Activated T-cell treated with anti-CD3 and anti-CD28 coated beads, Interleukin-2, amount 50 U/mL, for 72 hours (primary cell): ENCODE measurements at regions not wholly inside any gene's neighbourhood (a gene's known extent, or its start where the extent isn't known, plus 50 kb on each side); places are given as distances from the start of the nearest gene placed in this dataset.
"Not testable (repeated sequence)": the region's sequence is repeated elsewhere in the genome, so short reads cannot be mapped to it uniquely, and the experiment has no call there.

ENCODE experiments used
- ATAC-seq, 2 donors: fragments of 150-1000 bp; cut with Tn5 transposase; replicated peaks in 1 of 2; 2 replicates each; pipeline ENCODE4 v1.10.0; 2021; ENCODE audit warnings: moderate library complexity in 2 of 2, mild to moderate bottlenecking in 1 of 2
- DNase-seq, 2 donors: peaks; one replicate each; pipeline ENCODE4 v3.0.0; 2021 to 2022; ENCODE audit warnings: mixed read lengths in 1 of 2
- H3K27ac Mint-ChIP-seq: one replicate; pipeline ENCODE4 v1.8.0; 2022; ENCODE audit warnings: mild to moderate bottlenecking, moderate library complexity, mixed read lengths
- H3K27me3 Mint-ChIP-seq: one replicate; pipeline ENCODE4 v1.8.0; 2022; ENCODE audit warnings: low read depth, mixed read lengths
- H3K36me3 Mint-ChIP-seq, 2 donors: one replicate each; pipeline ENCODE4 v1.8.0; 2022; ENCODE audit warnings: mixed read lengths in 2 of 2, mild to moderate bottlenecking in 1 of 2; ENCODE audit not compliant: insufficient read depth in 2 of 2
- H3K4me1 Mint-ChIP-seq: one replicate; pipeline ENCODE4 v1.8.0; 2022; ENCODE audit warnings: low read depth, mixed read lengths
- H3K4me3 Mint-ChIP-seq, 2 donors: one replicate each; pipeline ENCODE4 v1.8.0; 2022; ENCODE audit warnings: mild to moderate bottlenecking in 2 of 2, mixed read lengths in 2 of 2, moderate library complexity in 2 of 2
- H3K9me3 Mint-ChIP-seq, 2 donors: one replicate each; pipeline ENCODE4 v1.8.0; 2022; ENCODE audit warnings: mixed read lengths in 2 of 2

DNA sequence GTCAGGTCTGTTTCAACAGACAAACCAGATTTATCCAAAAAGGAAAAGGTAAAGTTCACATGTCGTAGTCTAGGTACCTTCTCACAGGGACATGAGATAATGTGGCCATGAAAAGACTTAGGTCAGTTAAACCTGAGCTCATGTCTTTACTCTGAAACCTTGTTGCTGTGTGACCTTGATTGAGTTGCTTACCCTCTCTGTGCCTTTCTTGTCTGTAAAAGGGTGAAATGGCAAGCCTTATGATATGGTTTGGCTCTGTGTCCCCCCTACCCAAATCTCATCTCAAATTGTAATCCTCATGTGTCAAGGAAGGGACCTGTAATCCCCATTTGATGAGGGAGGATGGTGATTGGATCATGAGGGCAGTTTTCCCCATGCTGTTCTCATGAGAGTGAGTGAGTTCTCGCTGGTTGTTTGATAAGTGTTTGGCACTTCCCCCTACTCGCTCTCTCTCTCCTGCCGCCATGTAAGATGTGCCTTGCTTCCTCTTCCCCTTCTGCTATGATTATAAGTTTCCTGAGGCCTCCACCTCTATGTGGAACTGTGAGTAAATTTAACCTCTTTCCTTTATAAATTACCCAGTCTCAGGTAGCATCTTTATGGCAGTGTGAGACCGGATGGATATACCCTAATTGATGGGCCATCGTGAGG is 299.8 kb downstream of the ADGRD1 start:
- ATAC-seq: no peak

DNA sequence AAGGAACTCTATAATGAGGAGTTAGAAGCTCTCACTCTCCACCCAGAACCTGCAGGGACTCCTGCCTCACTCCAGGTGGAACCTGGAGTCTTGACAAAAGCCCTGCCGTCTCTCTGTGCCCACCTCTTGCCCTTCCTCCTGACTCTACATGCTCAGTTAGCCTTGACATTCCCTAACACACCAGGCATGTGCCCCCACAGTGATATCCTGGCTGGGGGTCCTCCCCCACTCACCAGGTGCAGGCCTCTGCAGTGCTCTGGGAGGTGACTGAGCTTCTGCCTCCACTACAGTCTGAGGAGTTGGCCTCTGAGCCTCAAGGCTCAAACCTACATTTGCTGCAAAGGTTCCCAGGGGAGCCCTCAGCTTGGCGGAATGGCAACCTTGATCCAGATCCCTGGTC is 300.7 kb downstream of the ADGRD1 start:
- Mint-ChIP-seq H3K36me3 (no peaks in the 10 kb centered on the region), H3K9me3 (no peaks in the 10 kb centered on the region)
- no peak for ATAC-seq

More for the DNA sequence above, 299.8 kb downstream of the ADGRD1 start:
- no peaks in the 10 kb centered on the region for H3K36me3 Mint-ChIP-seq
- H3K27me3 Mint-ChIP-seq: no peaks in the 10 kb centered on the region
- H3K9me3 Mint-ChIP-seq: no peaks in the 10 kb centered on the region
- H3K4me3 Mint-ChIP-seq: no peak overlapping the region
- no peak overlapping the region for H3K27ac Mint-ChIP-seq
- H3K4me1 Mint-ChIP-seq: peaks cover 5% of the 10 kb centered on the region
- DNase-seq: no peak

DNA sequence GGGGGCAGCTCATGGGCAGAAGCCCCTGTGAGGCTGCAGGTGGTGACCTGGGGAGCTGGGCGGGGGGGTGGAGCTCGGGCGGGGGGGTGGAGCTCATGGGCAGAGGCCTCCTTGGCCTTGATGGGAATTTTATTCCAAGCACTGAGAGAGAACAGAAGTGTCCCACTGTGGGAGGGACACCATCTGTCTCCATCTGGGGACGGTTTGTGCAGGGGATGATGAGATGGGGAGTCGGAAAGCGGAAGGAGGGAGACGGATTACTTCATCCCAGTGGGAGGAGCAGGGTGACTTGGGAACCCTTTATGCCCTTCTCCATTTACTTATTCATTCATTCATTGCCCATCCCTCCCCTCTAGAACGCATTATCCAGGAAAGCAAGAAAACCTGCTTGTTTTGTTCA is 304.7 kb downstream of the ADGRD1 start:
- H3K4me1 Mint-ChIP-seq: peaks cover 5% of the 10 kb centered on the region

More for the DNA sequence above, 300.7 kb downstream of the ADGRD1 start:
- Mint-ChIP-seq H3K4me3 (no peak overlapping the region), H3K4me1 (peaks cover 5% of the 10 kb centered on the region), H3K27ac (no peak overlapping the region), H3K27me3 (no peaks in the 10 kb centered on the region)
- no peak for DNase-seq

DNA sequence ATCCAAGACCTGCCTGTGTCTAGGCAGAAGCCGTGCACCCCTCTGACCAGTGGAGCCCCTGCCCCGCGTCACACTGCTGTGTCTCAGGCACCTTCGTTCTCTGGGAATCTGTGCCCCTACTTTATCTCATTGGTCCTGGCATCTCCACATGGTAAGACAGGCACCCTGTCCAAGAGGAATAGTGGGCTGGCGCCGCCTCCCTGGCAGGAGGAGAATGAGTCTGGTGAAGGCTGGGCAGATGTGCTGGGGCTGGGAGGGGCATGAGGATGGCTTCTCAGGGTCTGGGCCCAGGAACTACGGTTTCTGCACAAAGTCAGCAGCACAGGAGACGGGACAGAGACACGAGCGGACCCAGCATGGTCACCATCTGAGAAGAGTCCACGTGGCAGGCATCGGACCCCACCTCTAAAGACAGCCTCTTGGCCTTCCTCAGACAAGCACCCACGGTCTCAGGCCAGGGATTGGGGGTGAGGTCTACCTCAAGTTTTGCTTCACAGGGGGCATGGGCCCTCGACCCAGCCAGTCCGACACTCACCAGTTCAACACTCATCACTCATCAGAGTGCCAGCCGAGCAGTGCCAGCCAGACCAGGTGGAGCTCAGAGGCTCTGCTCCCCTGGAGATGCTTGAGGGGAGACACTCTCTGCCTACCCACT is 306.7 kb downstream of the ADGRD1 start:
- no peak overlapping the region for H3K4me3 Mint-ChIP-seq
- no peaks in the 10 kb centered on the region for H3K27me3 Mint-ChIP-seq
- no peak overlapping the region for H3K27ac Mint-ChIP-seq
- ATAC-seq (no peak), DNase-seq (no peak)
- H3K36me3 Mint-ChIP-seq: no peaks in the 10 kb centered on the region
- no peaks in the 10 kb centered on the region for H3K4me1 Mint-ChIP-seq
- H3K9me3 Mint-ChIP-seq: no peaks in the 10 kb centered on the region

More for the DNA sequence above, 304.7 kb downstream of the ADGRD1 start:
- no peak overlapping the region for H3K27ac Mint-ChIP-seq
- DNase-seq (no peak), ATAC-seq (no peak)
- no peaks in the 10 kb centered on the region for H3K36me3 Mint-ChIP-seq
- no peaks in the 10 kb centered on the region for H3K27me3 Mint-ChIP-seq
- H3K9me3 Mint-ChIP-seq: no peaks in the 10 kb centered on the region
- H3K4me3 Mint-ChIP-seq: no peak overlapping the region

DNA sequence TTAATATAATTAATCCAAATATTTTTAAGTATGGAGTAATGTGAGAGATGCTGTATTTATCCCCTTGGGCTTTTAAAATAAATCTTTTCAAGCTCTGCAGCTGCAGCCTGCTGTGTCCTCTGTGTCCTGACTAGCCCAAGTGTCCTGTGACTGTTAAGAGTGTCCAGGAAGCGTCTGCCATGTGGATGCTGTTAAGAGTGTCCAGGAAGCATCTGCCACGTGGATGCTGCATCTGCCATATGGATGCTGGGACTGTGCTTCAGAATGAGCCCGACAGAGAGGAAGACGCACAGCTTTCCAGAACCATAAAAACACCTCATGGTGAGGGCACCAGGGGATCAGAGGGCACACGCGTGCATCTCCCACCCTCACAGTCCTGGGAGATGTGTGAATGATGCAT is 307.2 kb downstream of the ADGRD1 start:
- ATAC-seq (no peak), DNase-seq (no peak)
- H3K4me1 Mint-ChIP-seq: no peaks in the 10 kb centered on the region
- H3K27me3 Mint-ChIP-seq: no peaks in the 10 kb centered on the region
- H3K27ac Mint-ChIP-seq: no peak overlapping the region
- no peaks in the 10 kb centered on the region for H3K9me3 Mint-ChIP-seq
- no peak overlapping the region for H3K4me3 Mint-ChIP-seq
- H3K36me3 Mint-ChIP-seq: no peaks in the 10 kb centered on the region

DNA sequence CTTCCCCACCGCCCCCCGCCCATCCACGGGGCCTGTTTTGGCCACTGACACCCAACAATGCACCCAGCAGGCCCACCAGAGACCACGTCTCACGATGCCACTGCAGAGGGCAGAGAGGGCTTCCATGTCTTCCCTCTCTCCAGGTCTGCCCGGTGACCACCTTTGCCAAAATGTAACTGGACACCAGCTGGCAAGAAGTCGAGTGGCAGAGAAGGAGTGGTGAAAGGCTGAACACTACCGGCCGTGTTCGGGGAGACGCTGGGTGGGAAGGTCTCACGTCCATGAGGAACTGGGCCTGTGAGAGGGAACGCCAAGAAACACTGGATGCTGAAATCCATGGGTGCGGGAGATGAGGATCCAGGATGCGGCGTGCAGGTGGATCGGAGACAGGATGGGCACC is 308.2 kb downstream of the ADGRD1 start:
- H3K27me3 Mint-ChIP-seq: no peaks in the 10 kb centered on the region
- H3K27ac Mint-ChIP-seq: no peak overlapping the region
- H3K4me1 Mint-ChIP-seq: no peaks in the 10 kb centered on the region
- ATAC-seq (no peak), DNase-seq (no peak)
- H3K9me3 Mint-ChIP-seq: no peaks in the 10 kb centered on the region
- H3K4me3 Mint-ChIP-seq: no peak overlapping the region
- no peaks in the 10 kb centered on the region for H3K36me3 Mint-ChIP-seq

DNA sequence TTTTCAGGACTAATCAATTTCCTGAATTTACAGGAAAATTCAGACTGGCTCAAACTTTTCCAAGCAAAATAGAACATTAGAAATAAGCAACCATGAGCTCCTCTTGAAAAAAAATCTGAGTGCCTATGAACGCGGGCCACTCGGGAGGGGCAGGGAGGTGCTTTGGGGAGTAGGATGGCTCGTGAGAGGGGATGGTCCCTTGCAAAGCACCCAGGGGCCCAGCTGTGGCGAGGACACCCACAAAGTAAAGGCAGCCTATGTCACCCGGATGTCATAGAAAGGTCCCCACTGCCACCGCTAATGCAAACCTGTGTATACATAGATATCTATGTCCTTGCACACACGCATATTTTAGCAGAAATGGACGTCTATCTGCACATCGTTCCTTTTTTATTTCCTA is 309.9 kb downstream of the ADGRD1 start:
- DNase-seq (no peak), ATAC-seq (no peak)
- no peaks in the 10 kb centered on the region for H3K9me3 Mint-ChIP-seq
- H3K36me3 Mint-ChIP-seq: no peaks in the 10 kb centered on the region
- no peaks in the 10 kb centered on the region for H3K27me3 Mint-ChIP-seq
- no peak overlapping the region for H3K27ac Mint-ChIP-seq
- no peak overlapping the region for H3K4me3 Mint-ChIP-seq
- no peaks in the 10 kb centered on the region for H3K4me1 Mint-ChIP-seq

DNA sequence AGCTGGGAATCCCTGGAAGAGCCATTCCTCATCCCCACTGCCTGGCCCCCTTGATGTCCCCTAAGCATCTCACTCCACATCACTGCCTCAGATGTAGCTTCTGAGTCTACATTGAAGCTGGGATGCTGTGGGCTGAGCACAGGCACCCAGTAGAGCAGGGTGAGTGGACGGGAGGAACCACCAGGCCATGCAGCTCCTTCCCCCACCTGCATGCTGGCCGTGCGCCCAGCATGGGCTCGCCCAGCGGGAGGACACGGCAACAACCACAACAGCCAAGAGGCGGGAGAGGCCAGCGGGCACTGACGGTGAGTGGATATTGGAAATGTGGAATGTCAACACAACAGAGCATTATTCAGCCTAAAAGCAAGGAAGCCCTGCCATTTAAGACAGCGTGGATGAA is 310.9 kb downstream of the ADGRD1 start:
- Mint-ChIP-seq H3K4me3 (no peak overlapping the region), H3K36me3 (no peaks in the 10 kb centered on the region), H3K4me1 (no peaks in the 10 kb centered on the region), H3K27me3 (no peaks in the 10 kb centered on the region), H3K27ac (no peak overlapping the region), H3K9me3 (no peaks in the 10 kb centered on the region)
- DNase-seq: no peak
- no peak for ATAC-seq

DNA sequence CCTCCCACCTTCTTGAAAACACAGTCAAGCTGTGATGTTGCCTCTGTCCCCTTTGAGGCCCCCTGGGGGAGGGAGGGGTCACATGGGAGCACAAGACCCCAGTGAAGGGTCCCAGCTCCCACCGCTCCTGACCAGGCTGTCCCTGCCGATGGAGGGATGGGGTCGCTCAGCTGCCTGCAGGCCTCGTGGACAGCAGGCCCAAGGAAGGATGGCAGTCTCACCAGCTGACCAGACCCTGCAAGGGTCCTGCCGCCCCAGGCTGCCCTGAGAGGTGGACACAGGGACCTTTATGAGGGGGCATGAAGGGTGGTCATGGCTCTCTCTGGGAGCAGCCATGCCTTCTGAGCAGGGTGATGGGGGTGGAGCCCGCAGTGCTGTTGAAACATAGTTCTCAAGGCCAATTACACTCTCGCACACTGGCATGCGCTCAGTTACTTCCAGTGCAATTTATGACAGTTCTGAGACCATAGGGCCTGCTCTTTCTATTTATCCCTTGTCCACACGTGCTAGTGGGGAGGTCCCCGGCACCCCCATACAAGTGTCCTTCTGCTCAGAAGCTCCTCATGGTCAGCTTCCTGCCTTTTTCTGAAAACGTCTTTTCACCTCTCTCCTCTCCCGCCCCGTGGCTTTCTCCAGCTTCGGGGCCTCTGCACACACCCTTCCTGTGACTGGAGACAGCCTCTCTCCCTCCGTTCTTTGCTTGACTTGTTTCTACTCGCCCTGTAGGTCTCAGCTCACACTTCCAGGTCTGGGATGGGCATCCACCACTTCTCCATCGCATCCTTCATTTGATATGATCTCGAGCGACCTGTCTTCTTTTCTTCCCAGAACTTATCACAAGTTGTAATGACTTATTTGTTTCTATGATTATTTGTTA is 313.1 kb downstream of the ADGRD1 start:
- Mint-ChIP-seq H3K9me3 (no peaks in the 10 kb centered on the region), H3K36me3 (no peaks in the 10 kb centered on the region), H3K27me3 (no peaks in the 10 kb centered on the region), H3K27ac (no peak overlapping the region), H3K4me3 (no peak overlapping the region), H3K4me1 (no peaks in the 10 kb centered on the region)
- DNase-seq (no peak), ATAC-seq (no peak)

DNA sequence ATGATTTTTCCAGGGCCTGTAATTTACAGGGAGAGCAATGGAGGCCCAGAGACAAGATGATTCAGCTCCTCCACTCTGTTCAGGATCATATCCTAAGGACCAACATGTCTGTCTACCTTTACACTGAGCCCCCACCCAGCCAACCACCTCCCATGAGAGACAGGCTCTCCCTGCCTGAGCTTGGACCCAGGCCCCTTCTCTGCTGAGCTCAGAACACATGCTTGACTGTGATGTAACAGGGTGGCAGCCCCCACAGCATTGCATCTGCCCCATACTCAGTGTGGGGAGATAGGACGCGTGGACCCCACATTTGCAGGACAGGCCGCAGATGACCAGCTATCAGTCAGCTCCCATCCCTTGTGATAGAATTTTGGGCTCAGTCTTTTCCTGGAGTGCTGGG is 313.9 kb downstream of the ADGRD1 start:
- no peak overlapping the region for H3K4me3 Mint-ChIP-seq
- H3K36me3 Mint-ChIP-seq: no peaks in the 10 kb centered on the region
- DNase-seq (no peak), ATAC-seq (no peak)
- H3K27me3 Mint-ChIP-seq: no peaks in the 10 kb centered on the region
- no peak overlapping the region for H3K27ac Mint-ChIP-seq
- H3K9me3 Mint-ChIP-seq: no peaks in the 10 kb centered on the region
- no peaks in the 10 kb centered on the region for H3K4me1 Mint-ChIP-seq

DNA sequence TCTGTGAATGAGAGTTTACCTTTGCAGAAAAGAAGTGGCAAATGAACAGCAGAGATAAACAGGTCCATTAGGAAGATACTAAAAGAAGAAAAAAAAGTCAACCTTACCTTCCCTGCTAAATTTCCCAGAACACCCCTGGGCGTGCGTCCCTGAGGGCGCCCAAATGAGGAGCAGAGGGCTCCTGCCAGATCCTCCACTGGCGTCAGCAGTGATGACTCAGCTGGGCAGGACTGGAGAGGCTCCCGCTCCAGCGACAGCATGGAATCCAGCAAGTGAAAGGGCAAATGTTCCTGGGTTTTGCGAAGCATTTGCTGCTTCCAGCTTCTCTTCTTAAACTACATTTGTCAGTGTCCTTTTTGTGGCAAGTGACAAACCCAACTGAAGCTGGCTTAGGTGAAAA is 314.4 kb downstream of the ADGRD1 start:
- H3K27me3 Mint-ChIP-seq, DNase-seq, H3K4me3 Mint-ChIP-seq, H3K9me3 Mint-ChIP-seq, H3K27ac Mint-ChIP-seq, ATAC-seq, H3K4me1 Mint-ChIP-seq, H3K36me3 Mint-ChIP-seq: not testable (repeated sequence)

DNA sequence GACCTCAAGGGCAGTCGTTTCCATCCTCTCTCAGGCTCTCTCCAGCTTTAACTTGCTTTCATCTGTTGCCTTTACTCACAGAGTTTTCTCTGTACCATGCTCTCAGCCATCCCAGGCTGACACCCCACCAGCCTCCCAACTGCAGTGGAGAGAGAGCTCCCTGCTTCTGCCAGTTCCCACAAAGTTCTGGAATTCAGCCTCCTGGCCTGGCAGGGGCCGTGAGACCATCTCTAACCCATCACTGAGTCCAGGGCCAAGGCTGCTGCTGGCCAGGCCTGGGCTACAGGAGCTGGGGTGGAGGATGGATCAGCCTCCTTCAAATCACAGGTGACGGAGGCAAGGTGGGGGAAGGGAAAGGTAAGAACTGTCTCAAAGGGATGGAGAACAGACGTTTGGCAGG is 314.9 kb downstream of the ADGRD1 start:
- H3K27ac Mint-ChIP-seq, H3K27me3 Mint-ChIP-seq, DNase-seq: not testable (repeated sequence)

DNA sequence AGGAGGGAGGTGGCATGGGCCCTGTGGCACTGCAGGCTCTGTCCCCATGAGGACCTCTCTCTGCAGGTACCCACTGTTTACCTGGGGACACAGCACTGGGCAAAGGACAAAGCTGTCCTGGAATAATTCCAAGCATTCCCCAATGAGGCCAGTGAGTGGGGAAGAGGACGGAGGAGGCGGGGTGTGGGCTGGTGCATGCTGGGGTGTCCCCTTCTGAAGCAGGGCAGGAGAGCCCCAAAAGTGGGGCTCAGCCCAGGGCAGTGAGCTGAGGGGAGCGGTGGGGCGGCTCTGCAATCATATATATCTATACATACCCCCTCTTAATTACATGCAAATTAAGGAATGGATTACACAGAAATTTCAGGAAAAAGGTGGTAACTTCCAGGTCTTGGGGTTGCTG is 315.8 kb downstream of the ADGRD1 start:
- Mint-ChIP-seq H3K4me1 (no peaks in the 10 kb centered on the region), H3K36me3 (no peaks in the 10 kb centered on the region), H3K4me3 (no peak overlapping the region), H3K27ac (no peak overlapping the region), H3K27me3 (no peaks in the 10 kb centered on the region), H3K9me3 (no peaks in the 10 kb centered on the region)
- no peak for ATAC-seq
- no peak for DNase-seq

More for the DNA sequence above, 314.9 kb downstream of the ADGRD1 start:
- not testable (repeated sequence) for H3K36me3 Mint-ChIP-seq, H3K9me3 Mint-ChIP-seq, ATAC-seq, H3K4me1 Mint-ChIP-seq, H3K4me3 Mint-ChIP-seq
